ENCODE measurements at regions not wholly inside any gene's neighbourhood (a gene's known extent, or its start where the extent isn't known, plus 50 kb on each side); places are given as distances from the start of the nearest gene placed in this dataset.

GRCh38 chr6:104483225-104483834 is 376.4 kb downstream of the HACE1 start:
- no peaks in the 10 kb centered on the region for H3K9me3 Mint-ChIP-seq

GRCh38 chr6:104477569-104477968 is 382.1 kb downstream of the HACE1 start:
- Histone ChIP-seq H3K4me3 (ENCODE audit: low read length) (no peak overlapping the region), H3K4me1 (ENCODE audit: control insufficient read depth, insufficient read depth, low read length) (no peaks in the 10 kb centered on the region), H3K27ac (ENCODE audit: low read depth, low read length) (no peak overlapping the region), H3K9me3 (ENCODE audit: control insufficient read depth, low read length) (no peaks in the 10 kb centered on the region), H3K9ac (ENCODE audit: extremely low read depth, low read length, poor library complexity, severe bottlenecking) (no peak overlapping the region), H3K36me3 (ENCODE audit: control insufficient read depth, insufficient read depth, low read length) (no peaks in the 10 kb centered on the region), H3K27me3 (ENCODE audit: control insufficient read depth, insufficient read depth, low read length, poor library complexity, severe bottlenecking) (no peaks in the 10 kb centered on the region)
- H3K9me3 Mint-ChIP-seq, result no peaks in the 10 kb centered on the region
- H3K27ac Mint-ChIP-seq, result no peak overlapping the region
- no peak overlapping the region for H3K4me3 Mint-ChIP-seq
- peaks cover 9% of the 10 kb centered on the region for H3K4me1 Mint-ChIP-seq
- WGBS, 2 experiments (ENCODE audit: insufficient coverage in 1 of 2, insufficient read length in 1 of 2), result 70 to 72% methylated on average over 2 of the region's 2 CpGs
- H3K27me3 Mint-ChIP-seq (ENCODE audit: insufficient read depth), result no peaks in the 10 kb centered on the region
- no peak for DNase-seq
- H3K36me3 Mint-ChIP-seq (ENCODE audit: low read depth), result no peaks in the 10 kb centered on the region
- TF ChIP-seq CTCF (conservative IDR thresholded peaks at IDR 0.05), result no peak

More at GRCh38 chr6:104483225-104483834, 376.4 kb downstream of the HACE1 start:
- Mint-ChIP-seq H3K27me3 (ENCODE audit: insufficient read depth) (no peaks in the 10 kb centered on the region), H3K36me3 (ENCODE audit: low read depth) (no peaks in the 10 kb centered on the region), H3K4me1 (peaks cover 7% of the 10 kb centered on the region), H3K27ac (no peak overlapping the region), H3K4me3 (no peak overlapping the region)
- Histone ChIP-seq H3K4me3 (ENCODE audit: low read length) (no peak overlapping the region), H3K4me1 (ENCODE audit: control insufficient read depth, insufficient read depth, low read length) (no peaks in the 10 kb centered on the region), H3K27me3 (ENCODE audit: control insufficient read depth, insufficient read depth, low read length, poor library complexity, severe bottlenecking) (no peaks in the 10 kb centered on the region), H3K9ac (ENCODE audit: extremely low read depth, low read length, poor library complexity, severe bottlenecking) (no peak overlapping the region), H3K9me3 (ENCODE audit: control insufficient read depth, low read length) (no peaks in the 10 kb centered on the region), H3K36me3 (ENCODE audit: control insufficient read depth, insufficient read depth, low read length) (no peaks in the 10 kb centered on the region), H3K27ac (ENCODE audit: low read depth, low read length) (no peak overlapping the region)
- TF ChIP-seq CTCF (conservative IDR thresholded peaks at IDR 0.05), result peak; percentile 88
- 56% methylated on average over 1 of the region's 2 CpGs; no CpG with 5 or more reads in 1 of the 2 experiments for WGBS, 2 experiments (ENCODE audit: insufficient coverage in 1 of 2, insufficient read length in 1 of 2)
- DNase-seq, result no peak

- 11 to 42% methylated on average over 2 to 4 of the region's 4 CpGs for WGBS, 2 experiments (ENCODE audit: insufficient coverage in 1 of 2, insufficient read length in 1 of 2)
- Histone ChIP-seq H3K36me3 (ENCODE audit: control insufficient read depth, insufficient read depth, low read length) (no peaks in the 10 kb centered on the region), H3K9me3 (ENCODE audit: control insufficient read depth, low read length) (no peaks in the 10 kb centered on the region), H3K9ac (ENCODE audit: extremely low read depth, low read length, poor library complexity, severe bottlenecking) (no peak overlapping the region), H3K4me1 (ENCODE audit: control insufficient read depth, insufficient read depth, low read length) (no peaks in the 10 kb centered on the region), H3K4me3 (ENCODE audit: low read length) (no peak overlapping the region), H3K27me3 (ENCODE audit: control insufficient read depth, insufficient read depth, low read length, poor library complexity, severe bottlenecking) (no peaks in the 10 kb centered on the region), H3K27ac (ENCODE audit: low read depth, low read length) (no peak overlapping the region)
- no peaks in the 10 kb centered on the region for H3K9me3 Mint-ChIP-seq
- no peaks in the 10 kb centered on the region for H3K27me3 Mint-ChIP-seq (ENCODE audit: insufficient read depth)
- peak; percentile 88 for DNase-seq
- no peak overlapping the region for H3K4me3 Mint-ChIP-seq
- TF ChIP-seq CTCF (conservative IDR thresholded peaks at IDR 0.05), result no peak
- no peaks in the 10 kb centered on the region for H3K36me3 Mint-ChIP-seq (ENCODE audit: low read depth)
- no peak overlapping the region for H3K27ac Mint-ChIP-seq
- peaks cover 16% of the 10 kb centered on the region for H3K4me1 Mint-ChIP-seq
Observed at GRCh38 chr6:104473021-104473429, 386.7 kb downstream of the HACE1 start.
